HEK293 (cell line): ENCODE measurements at regions not wholly inside any gene's neighbourhood (a gene's known extent, or its start where the extent isn't known, plus 50 kb on each side); places are given as distances from the start of the nearest gene placed in this dataset.

Experiments used
- CTCF ChIA-PET: fragments of 350-600 bp; formaldehyde crosslinking; extraction: SDS; loops from one replicate; lab custom pipeline; 2021; ENCODE audit warnings: antibody characterized with exemption; lab: Yijun Ruan, JAX
- POLR2A ChIA-PET: fragments of 300-600 bp; formaldehyde crosslinking; extraction: SDS; loops from one replicate; lab custom pipeline; 2020; ENCODE audit warnings: antibody characterized with exemption, inconsistent platforms; lab: Yijun Ruan, JAX
- H3K27ac ChIP-seq: fragments of 200-500 bp; sonication (Bioruptor generic); 2 replicates; pipeline ENCODE4 v1.5.1; 2014; ENCODE audit warnings: low read depth, low read length, control low read depth, inconsistent platforms; ENCODE audit errors: extremely low read depth
- H3K36me3 ChIP-seq, 2 experiments: fragments of 200-500 bp in 1 of 2; sonication (Bioruptor generic) in 1 of 2; 1 replicate in 1 of 2; 2 replicates in 1 of 2; pipeline ENCODE4 v1.5.1; 2014 to 2017; ENCODE audit warnings: inconsistent platforms in 2 of 2, low read length in 2 of 2; ENCODE audit not compliant: control insufficient read depth in 2 of 2, insufficient read depth in 1 of 2
- H3K4me1 ChIP-seq: fragments of 200-500 bp; sonication (Bioruptor generic); 2 replicates; pipeline ENCODE4 v1.5.1; 2014; ENCODE audit warnings: mild to moderate bottlenecking, low read length, inconsistent platforms; ENCODE audit not compliant: control insufficient read depth, insufficient read depth
- H3K4me3 ChIP-seq: 2 replicates; pipeline ENCODE4 v1.5.1; 2011; ENCODE audit warnings: low read depth, mild to moderate bottlenecking, control low read depth, low read length, moderate library complexity
- H3K9me3 ChIP-seq: fragments of 200-500 bp; sonication (Bioruptor generic); 2 replicates; pipeline ENCODE4 v1.5.1; 2014; ENCODE audit warnings: low read depth, low read length, inconsistent platforms; ENCODE audit not compliant: control insufficient read depth, insufficient read depth
- GLIS1 ChIP-seq: fragments of 450-650 bp; formaldehyde crosslinking; IDR thresholded peaks from 2 replicates; pipeline ENCODE4 v1.5.1; 2016; ENCODE audit warnings: missing biosample characterization, missing genetic modification characterization
- HOXC10 ChIP-seq: sonication (generic); formaldehyde crosslinking; IDR thresholded peaks from 2 replicates; pipeline ENCODE4 v1.8.1; 2023; ENCODE audit warnings: mild to moderate bottlenecking, missing genetic modification reagents
- PRDM4 ChIP-seq: fragments of 450-650 bp; formaldehyde crosslinking; IDR thresholded peaks from 2 replicates; pipeline ENCODE4 v1.5.1; 2017; ENCODE audit warnings: missing biosample characterization, missing genetic modification characterization
- SALL2 ChIP-seq: fragments of 450-650 bp; formaldehyde crosslinking; IDR thresholded peaks from 2 replicates; pipeline ENCODE4 v1.5.0; 2017; ENCODE audit warnings: missing biosample characterization, mild to moderate bottlenecking, missing genetic modification characterization, borderline replicate concordance
- ZIC2 ChIP-seq: fragments of 450-650 bp; formaldehyde crosslinking; IDR thresholded peaks from 2 replicates; pipeline ENCODE4 v1.5.1; 2016; ENCODE audit warnings: missing biosample characterization, missing genetic modification characterization
- ZNF112 ChIP-seq: fragments of 450-650 bp; formaldehyde crosslinking; IDR thresholded peaks from 2 replicates; pipeline ENCODE4 v1.5.0; 2017; ENCODE audit warnings: missing biosample characterization, missing genetic modification characterization
- ZNF155 ChIP-seq: fragments of 450-650 bp; formaldehyde crosslinking; IDR thresholded peaks from 2 replicates; pipeline ENCODE4 v1.5.1; 2016; ENCODE audit warnings: missing biosample characterization, missing genetic modification characterization
- ZNF214 ChIP-seq: fragments of 450-650 bp; formaldehyde crosslinking; IDR thresholded peaks from 2 replicates; pipeline ENCODE4 v1.5.1; 2017; ENCODE audit warnings: missing biosample characterization, mild to moderate bottlenecking, missing genetic modification characterization, borderline replicate concordance
- ZNF24 ChIP-seq: fragments of 450-650 bp; formaldehyde crosslinking; IDR thresholded peaks from 2 replicates; pipeline ENCODE4 v1.5.1; 2016; ENCODE audit warnings: missing biosample characterization, missing genetic modification characterization
- ZNF274 ChIP-seq, 2 experiments: fragments of 200-500 bp in 1 of 2; fragments of 450-650 bp in 1 of 2; sonication (Bioruptor generic) in 1 of 2; formaldehyde crosslinking in 1 of 2; IDR thresholded peaks; 2 replicates each; pipeline versions ENCODE4 v1.5.1 to v1.6.1; 2014 to 2016; ENCODE audit warnings: borderline replicate concordance in 1 of 2, inconsistent platforms in 1 of 2, low read length in 1 of 2, missing biosample characterization in 1 of 2, missing genetic modification characterization in 1 of 2
- ZNF473 ChIP-seq: fragments of 450-650 bp; formaldehyde crosslinking; IDR thresholded peaks from 2 replicates; pipeline ENCODE4 v1.5.1; 2017; ENCODE audit warnings: missing biosample characterization, missing genetic modification characterization
- ZNF510 ChIP-seq: fragments of 450-650 bp; formaldehyde crosslinking; IDR thresholded peaks from 2 replicates; pipeline ENCODE4 v1.5.1; 2018; ENCODE audit warnings: mild to moderate bottlenecking, missing genetic modification characterization, missing biosample characterization; ENCODE audit not compliant: insufficient replicate concordance
- ZNF561 ChIP-seq: fragments of 450-650 bp; IDR thresholded peaks from 2 replicates; pipeline ENCODE4 v1.5.1; 2018; ENCODE audit warnings: missing biosample characterization, missing genetic modification characterization, borderline replicate concordance
- ZNF580 ChIP-seq: fragments of 450-650 bp; formaldehyde crosslinking; IDR thresholded peaks from 2 replicates; pipeline ENCODE4 v1.5.1; 2016; ENCODE audit warnings: missing biosample characterization, missing genetic modification characterization
- ZNF621 ChIP-seq: fragments of 450-650 bp; formaldehyde crosslinking; IDR thresholded peaks from 2 replicates; pipeline ENCODE4 v1.5.1; 2017; ENCODE audit warnings: missing biosample characterization, missing genetic modification characterization
- ZNF658 ChIP-seq: fragments of 450-650 bp; formaldehyde crosslinking; IDR thresholded peaks from 2 replicates; pipeline ENCODE4; 2016; ENCODE audit warnings: missing biosample characterization, missing genetic modification characterization
- ZSCAN4 ChIP-seq: fragments of 450-650 bp; formaldehyde crosslinking; IDR thresholded peaks from 2 replicates; pipeline ENCODE4 v1.5.1; 2017; ENCODE audit warnings: missing biosample characterization, missing genetic modification characterization
- TF ChIP-seq, protein P1 (sequence below): fragments of 450-650 bp; formaldehyde crosslinking; IDR thresholded peaks from 2 replicates; pipeline ENCODE4 v1.5.1; 2016; ENCODE audit warnings: missing biosample characterization, missing genetic modification characterization, low read depth

DNA sequence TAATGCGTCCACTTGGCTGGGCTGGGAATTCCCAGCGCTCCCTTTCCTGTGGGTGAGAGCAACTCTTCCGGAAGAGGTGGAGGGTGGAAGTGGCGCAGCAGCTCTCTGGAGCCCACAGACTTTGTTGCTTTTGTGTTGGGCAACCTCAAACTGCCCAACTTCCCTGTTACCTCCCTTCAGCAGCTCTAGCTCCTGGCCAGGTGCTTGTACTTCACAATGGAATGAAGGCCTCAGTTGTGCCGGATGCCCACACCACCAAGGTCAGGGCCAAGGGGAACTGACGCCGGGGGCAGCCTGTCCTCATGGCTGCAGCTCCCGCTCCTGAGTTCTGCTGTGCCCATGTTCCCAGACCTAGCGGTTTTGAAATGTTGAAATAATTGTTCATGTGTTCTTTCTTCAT lies 322.9 kb downstream of the GALR1 start (continued):
- TF ChIP-seq PRDM4 (tag by site-specific recombination): no peak
- TF ChIP-seq ZNF621 (tag by site-specific recombination): no peak
- no peak for TF ChIP-seq ZNF658
- TF ChIP-seq ZNF561 (tag by site-specific recombination): no peak
- TF ChIP-seq ZNF214 (tag by site-specific recombination): no peak
- no peak for TF ChIP-seq ZNF24 (tag by site-specific recombination)

GRCh38 chr18:77573571-77573970 lies 323.9 kb downstream of the GALR1 start:
- ChIA-PET CTCF (no interaction called here), POLR2A (no interaction called here)
- no peak overlapping the region for H3K4me3 ChIP-seq
- H3K36me3 ChIP-seq: no peaks in the 10 kb centered on the region
- H3K9me3 ChIP-seq: no peaks in the 10 kb centered on the region
- H3K4me1 ChIP-seq: no peaks in the 10 kb centered on the region
- no peak for TF ChIP-seq ZNF580 (tag by site-specific recombination)
- no peak for TF ChIP-seq ZNF473
- TF ChIP-seq, protein P1, sequence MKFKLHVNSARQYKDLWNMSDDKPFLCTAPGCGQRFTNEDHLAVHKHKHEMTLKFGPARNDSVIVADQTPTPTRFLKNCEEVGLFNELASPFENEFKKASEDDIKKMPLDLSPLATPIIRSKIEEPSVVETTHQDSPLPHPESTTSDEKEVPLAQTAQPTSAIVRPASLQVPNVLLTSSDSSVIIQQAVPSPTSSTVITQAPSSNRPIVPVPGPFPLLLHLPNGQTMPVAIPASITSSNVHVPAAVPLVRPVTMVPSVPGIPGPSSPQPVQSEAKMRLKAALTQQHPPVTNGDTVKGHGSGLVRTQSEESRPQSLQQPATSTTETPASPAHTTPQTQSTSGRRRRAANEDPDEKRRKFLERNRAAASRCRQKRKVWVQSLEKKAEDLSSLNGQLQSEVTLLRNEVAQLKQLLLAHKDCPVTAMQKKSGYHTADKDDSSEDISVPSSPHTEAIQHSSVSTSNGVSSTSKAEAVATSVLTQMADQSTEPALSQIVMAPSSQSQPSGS (tag by site-specific recombination): no peak
- no peak for TF ChIP-seq GLIS1
- no peak for TF ChIP-seq ZNF155
- no peak for TF ChIP-seq ZIC2 (tag by site-specific recombination)
- TF ChIP-seq, all 188 proteins: peak for 0
- H3K27ac ChIP-seq: no peak overlapping the region

GRCh38 chr18:77590943-77591515 lies 341.4 kb downstream of the GALR1 start:
- POLR2A ChIA-PET: no interaction called here
- H3K4me1 ChIP-seq: no peaks in the 10 kb centered on the region
- H3K27ac ChIP-seq: no peak overlapping the region
- no peak overlapping the region for H3K4me3 ChIP-seq
- H3K9me3 ChIP-seq: no peaks in the 10 kb centered on the region
- CTCF ChIA-PET: no interaction called here
- TF ChIP-seq SALL2 (tag by site-specific recombination) (no peak), HOXC10 (CRISPR knock-in tag) (no peak), ZNF112 (tag by site-specific recombination) (no peak), ZNF274 (IDR thresholded peaks at IDR 0.05; ENCODE audit: low read length) (no peak), ZNF274 (tag by site-specific recombination; IDR thresholded peaks at IDR 0.05; ENCODE audit: borderline replicate concordance) (no peak), ZSCAN4 (tag by site-specific recombination) (no peak), ZNF510 (tag by site-specific recombination) (no peak)
- no peaks in the 10 kb centered on the region for H3K36me3 ChIP-seq
